ENCODE measurements at regions not wholly inside any gene's neighbourhood (a gene's known extent, or its start where the extent isn't known, plus 50 kb on each side); places are given as distances from the start of the nearest gene placed in this dataset.

- DNase-seq (ENCODE audit: low spot score), result no peak
- TF ChIP-seq CTCF (IDR thresholded peaks at IDR 0.05; ENCODE audit: extremely low read depth, missing control alignments), result no peak
These were observed 304.4 kb upstream of the SHH start for GRCh38 chr7:156116514-156117215.

- no peak for TF ChIP-seq CTCF (IDR thresholded peaks at IDR 0.05; ENCODE audit: extremely low read depth, missing control alignments)
These were observed 303.3 kb upstream of the SHH start for GRCh38 chr7:156115582-156115981.

GRCh38 chr7:156113731-156114130 lies 301.5 kb upstream of the SHH start:
- DNase-seq (ENCODE audit: low spot score), result no peak

More at GRCh38 chr7:156115582-156115981, 303.3 kb upstream of the SHH start:
- DNase-seq (ENCODE audit: low spot score), result no peak

GRCh38 chr7:156109988-156110387 lies 297.7 kb upstream of the SHH start:
- DNase-seq (ENCODE audit: low spot score), result no peak

More at GRCh38 chr7:156113731-156114130, 301.5 kb upstream of the SHH start:
- TF ChIP-seq CTCF (IDR thresholded peaks at IDR 0.05; ENCODE audit: extremely low read depth, missing control alignments), result no peak

GRCh38 chr7:156109076-156109475 lies 296.8 kb upstream of the SHH start:
- no peak for DNase-seq (ENCODE audit: low spot score)
- TF ChIP-seq CTCF (IDR thresholded peaks at IDR 0.05; ENCODE audit: extremely low read depth, missing control alignments), result no peak

More at GRCh38 chr7:156109988-156110387, 297.7 kb upstream of the SHH start:
- TF ChIP-seq CTCF (IDR thresholded peaks at IDR 0.05; ENCODE audit: extremely low read depth, missing control alignments), result no peak

GRCh38 chr7:156107957-156108356 lies 295.7 kb upstream of the SHH start:
- TF ChIP-seq CTCF (IDR thresholded peaks at IDR 0.05; ENCODE audit: extremely low read depth, missing control alignments), result no peak
- no peak for DNase-seq (ENCODE audit: low spot score)

GRCh38 chr7:156106107-156106426 lies 293.8 kb upstream of the SHH start:
- TF ChIP-seq CTCF (IDR thresholded peaks at IDR 0.05; ENCODE audit: extremely low read depth, missing control alignments), result no peak

More at GRCh38 chr7:156106107-156106426, 293.8 kb upstream of the SHH start:
- no peak for DNase-seq (ENCODE audit: low spot score)
